H1 (cell line): ENCODE measurements at regions not wholly inside any gene's neighbourhood (a gene's known extent, or its start where the extent isn't known, plus 50 kb on each side); places are given as distances from the start of the nearest gene placed in this dataset.

Source experiments
- CTCF ChIA-PET: fragments of 300-600 bp; sonication (Branson Sonifier 250); formaldehyde crosslinking; loops from one replicate; lab custom pipeline; 2021; ENCODE audit not compliant: partially characterized antibody; lab: Charles Lee
- POLR2A ChIA-PET: fragments of 300-600 bp; sonication (Branson Sonifier 250); formaldehyde crosslinking; loops from one replicate; lab custom pipeline; 2021; ENCODE audit warnings: inconsistent platforms; ENCODE audit not compliant: partially characterized antibody; lab: Charles Lee
- DNase-seq, 2 experiments: peaks; one replicate each; pipeline versions ENCODE4 v3.0.0 to v3.0.0-alpha.2; 2010 to 2022; ENCODE audit warnings: low spot score in 2 of 2, low read depth in 1 of 2, mixed read lengths in 1 of 2
- FAIRE-seq: peaks from 2 replicates; lab custom pipeline; 2011; peaks lifted over from hg19 to GRCh38; lab: Jason Lieb, UNC
- H2AFZ ChIP-seq: 2 replicates; pipeline ENCODE4 v1.8.1; 2012; ENCODE audit warnings: low read length, inconsistent platforms
- H2AK5ac ChIP-seq: 2 replicates; pipeline ENCODE4 v1.6.1; 2013; ENCODE audit warnings: low read depth, low read length
- H2BK120ac ChIP-seq: replicated peaks from 2 replicates; pipeline ENCODE3; 2013; ENCODE audit warnings: low read depth, low read length, inconsistent platforms
- H2BK12ac ChIP-seq: 2 replicates; pipeline ENCODE4 v1.6.1; 2013; ENCODE audit warnings: low read depth, low read length
- H2BK15ac ChIP-seq: 2 replicates; pipeline ENCODE4 v1.6.1; 2013; ENCODE audit warnings: low read length
- H2BK20ac ChIP-seq: 2 replicates; pipeline ENCODE4 v1.6.1; 2013; ENCODE audit warnings: low read length
- H2BK5ac ChIP-seq: 2 replicates; pipeline ENCODE4 v1.6.1; 2013; ENCODE audit warnings: low read depth, low read length
- H3K14ac ChIP-seq: 2 replicates; pipeline ENCODE4 v1.6.1; 2013; ENCODE audit warnings: inconsistent platforms; ENCODE audit not compliant: insufficient read length
- H3K18ac ChIP-seq: 2 replicates; pipeline ENCODE4 v1.6.1; 2013; ENCODE audit warnings: low read length; ENCODE audit errors: extremely low read depth
- H3K23ac ChIP-seq: 2 replicates; pipeline ENCODE4 v1.6.1; 2013; ENCODE audit warnings: inconsistent platforms; ENCODE audit not compliant: insufficient read length
- H3K23me2 ChIP-seq: 2 replicates; pipeline ENCODE4 v1.6.1; 2013; ENCODE audit warnings: low read depth, low read length
- H3K27ac ChIP-seq: 2 replicates; pipeline ENCODE4 v1.6.1; 2011; ENCODE audit warnings: low read depth, low read length, inconsistent platforms
- H3K27me3 ChIP-seq, 4 experiments: replicated peaks in 1 of 4; 1 replicate in 1 of 4; 2 replicates in 3 of 4; pipeline versions ENCODE4 v1.6.1 to v1.8.1; 2011 to 2013; ENCODE audit warnings: low read length in 3 of 4, mild to moderate bottlenecking in 3 of 4, inconsistent platforms in 2 of 4, mixed read lengths in 2 of 4, moderate library complexity in 1 of 4; ENCODE audit not compliant: control insufficient read depth in 3 of 4, insufficient read depth in 3 of 4; ENCODE audit errors: extremely low read depth in 1 of 4
- H3K36me3 ChIP-seq, 4 experiments: 2 replicates each; pipeline versions ENCODE4 v1.6.1 to v1.8.1; 2011 to 2013; ENCODE audit warnings: mild to moderate bottlenecking in 4 of 4, low read length in 3 of 4, moderate library complexity in 2 of 4, control low read depth in 1 of 4, inconsistent platforms in 1 of 4; ENCODE audit not compliant: insufficient read depth in 4 of 4, control insufficient read depth in 2 of 4
- H3K4ac ChIP-seq: replicated peaks from 2 replicates; pipeline ENCODE3; 2013; ENCODE audit warnings: low read length, low read depth, mixed read lengths, inconsistent platforms; ENCODE audit not compliant: insufficient read length
- H3K4me1 ChIP-seq, 4 experiments: replicated peaks in 1 of 4; 1 replicate in 1 of 4; 2 replicates in 3 of 4; pipeline versions ENCODE4 v1.6.1 to v1.8.1; 2011 to 2013; ENCODE audit warnings: low read length in 3 of 4, inconsistent platforms in 2 of 4, mixed read lengths in 1 of 4; ENCODE audit not compliant: insufficient read depth in 4 of 4, control insufficient read depth in 3 of 4
- H3K4me2 ChIP-seq, 2 experiments: 2 replicates each; pipeline versions ENCODE4 v1.6.1 to v1.8.1; 2011 to 2013; ENCODE audit warnings: low read depth in 2 of 2, low read length in 2 of 2, control low read depth in 1 of 2, inconsistent platforms in 1 of 2, mild to moderate bottlenecking in 1 of 2; ENCODE audit not compliant: insufficient read depth in 1 of 2
- H3K4me3 ChIP-seq, 4 experiments: fragments of 200-600, 300-600 bp in 1 of 4; sonication (generic), shearing (Covaris generic), sonication (Bioruptor Twin) in 1 of 4; 2 replicates each; pipeline versions ENCODE4 v1.5.1 to v1.8.1; 2011 to 2016; ENCODE audit warnings: low read length in 4 of 4, low read depth in 3 of 4, control low read depth in 2 of 4, inconsistent platforms in 2 of 4, mild to moderate bottlenecking in 2 of 4, mixed read lengths in 1 of 4, moderate library complexity in 1 of 4; ENCODE audit not compliant: insufficient read depth in 2 of 4; ENCODE audit errors: extremely low read depth in 1 of 4
- H3K56ac ChIP-seq: replicated peaks from 2 replicates; pipeline ENCODE3; 2013; ENCODE audit warnings: low read depth, mild to moderate bottlenecking, mixed read lengths, low read length, inconsistent platforms; ENCODE audit not compliant: insufficient read length
- H3K79me1 ChIP-seq: 2 replicates; pipeline ENCODE4 v1.6.1; 2013; ENCODE audit warnings: low read depth, low read length, control low read depth
- H3K79me2 ChIP-seq, 2 experiments: 2 replicates each; pipeline versions ENCODE4 v1.6.1 to v1.8.1; 2012 to 2013; ENCODE audit warnings: low read length in 2 of 2, mild to moderate bottlenecking in 2 of 2, inconsistent platforms in 1 of 2; ENCODE audit not compliant: insufficient read depth in 2 of 2, control insufficient read depth in 1 of 2
- H3K9ac ChIP-seq, 4 experiments: replicated peaks in 1 of 4; 1 replicate in 1 of 4; 2 replicates in 3 of 4; pipeline versions ENCODE4 v1.6.1 to v1.8.1; 2011 to 2013; ENCODE audit warnings: low read depth in 3 of 4, low read length in 3 of 4, control low read depth in 2 of 4, mild to moderate bottlenecking in 2 of 4, moderate library complexity in 2 of 4, inconsistent platforms in 1 of 4; ENCODE audit errors: extremely low read depth in 1 of 4
- H3K9me3 ChIP-seq, 2 experiments: 2 replicates each; pipeline versions ENCODE4 v1.6.1 to v1.8.1; 2012 to 2013; ENCODE audit warnings: mild to moderate bottlenecking in 2 of 2, moderate library complexity in 2 of 2, control low read depth in 1 of 2, inconsistent platforms in 1 of 2, low read depth in 1 of 2, low read length in 1 of 2, mixed read lengths in 1 of 2; ENCODE audit not compliant: insufficient read depth in 2 of 2
- H4K20me1 ChIP-seq, 2 experiments: replicated peaks in 1 of 2; 2 replicates each; pipeline versions ENCODE3 to v1.8.1; 2011 to 2013; ENCODE audit warnings: inconsistent platforms in 2 of 2, low read length in 2 of 2, mild to moderate bottlenecking in 1 of 2; ENCODE audit not compliant: insufficient read depth in 2 of 2, control insufficient read depth in 1 of 2
- H4K5ac ChIP-seq: 2 replicates; pipeline ENCODE4 v1.6.1; 2013; ENCODE audit warnings: low read length, low read depth, mixed read lengths, inconsistent platforms; ENCODE audit not compliant: insufficient read length
- H4K8ac ChIP-seq: 2 replicates; pipeline ENCODE4 v1.8.0; 2013; ENCODE audit warnings: mild to moderate bottlenecking, moderate library complexity, low read length, inconsistent platforms; ENCODE audit not compliant: insufficient read depth; ENCODE audit errors: extremely low read depth
- H4K91ac ChIP-seq: replicated peaks from 2 replicates; pipeline ENCODE3; 2013; ENCODE audit warnings: low read length, mixed read lengths, inconsistent platforms; ENCODE audit not compliant: insufficient read length
- HDAC6 ChIP-seq: IDR thresholded peaks from one replicate; pipeline ENCODE4 v1.7.1; 2012; ENCODE audit warnings: low read depth, mild to moderate bottlenecking, inconsistent platforms, low read length, moderate library complexity
- TCF12 ChIP-seq: IDR thresholded peaks from 2 replicates; pipeline ENCODE4 v1.6.1; 2011; ENCODE audit warnings: low read depth, mild to moderate bottlenecking, low read length
- WGBS, 2 experiments: shearing (Covaris generic) in 1 of 2; methylation state at CpG; one replicate each; pipeline versions ENCODE4 v1.1.6 to v1.1.7; 2013 to 2015; ENCODE audit warnings: low lambda C conversion rate in 2 of 2, mixed read lengths in 2 of 2, inconsistent platforms in 1 of 2, low coverage in 1 of 2, missing lambda C conversion rate in 1 of 2; ENCODE audit not compliant: insufficient replicate concordance in 2 of 2, insufficient coverage in 1 of 2, insufficient read length in 1 of 2; ENCODE audit errors: extremely low coverage in 1 of 2, missing lambda C conversion rate in 1 of 2; 5-methylcytosine and 5-hydroxymethylcytosine counted together
- TF ChIP-seq, protein P1 (sequence below), 3 experiments: IDR thresholded peaks; 1 replicate in 2 of 3; 2 replicates in 1 of 3; pipeline versions ENCODE4 v1.5.1 to v1.6.1; 2011; ENCODE audit warnings: low read length in 3 of 3, mild to moderate bottlenecking in 3 of 3, inconsistent platforms in 2 of 3, low read depth in 1 of 3, moderate library complexity in 1 of 3; ENCODE audit not compliant: insufficient read depth in 1 of 3; ENCODE audit errors: control extremely low read depth in 1 of 3

DNA sequence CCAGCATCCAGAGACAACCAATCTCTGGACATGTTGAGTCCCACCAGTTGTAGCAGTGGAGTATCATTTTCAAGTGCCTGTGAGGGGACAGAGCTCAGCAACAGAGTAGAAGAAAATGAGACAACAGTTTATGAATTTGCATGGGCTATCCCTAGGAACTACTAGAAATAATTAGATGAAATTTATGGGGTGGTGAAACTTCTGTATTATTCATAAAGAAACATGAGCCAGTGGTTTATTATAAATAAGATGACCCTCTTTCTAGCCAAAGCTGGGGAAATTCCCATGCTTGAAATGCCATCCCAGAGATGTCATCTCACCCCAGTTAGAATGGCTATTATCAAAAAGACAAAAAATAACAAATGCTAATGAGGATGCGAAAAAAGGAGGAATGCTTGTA lies 55.1 kb upstream of the ITGB8 start:
- Histone ChIP-seq H3K18ac (no peak overlapping the region), H2BK120ac (no peak overlapping the region), H2BK20ac (no peak overlapping the region), H3K79me1 (no peaks in the 10 kb centered on the region), H3K27ac (no peak overlapping the region), H3K36me3 (no peaks in the 10 kb centered on the region), H3K23me2 (no peaks in the 10 kb centered on the region; the same call in 1 of the 2 replicates), H2AFZ (no peak overlapping the region), H3K23ac (no peak overlapping the region), H2AK5ac (no peak overlapping the region), H4K20me1 (no peaks in the 10 kb centered on the region), H3K4me1 (peaks cover 0 to 2% (median 0%) of the 10 kb centered on the region in 4 experiments; a peak in 1 of 7 replicates), H3K14ac (no peak overlapping the region), H3K56ac (no peak overlapping the region), H4K91ac (no peak overlapping the region), H3K9me3 (no peaks in the 10 kb centered on the region), H2BK15ac (no peak overlapping the region), H3K4me2 (no peak overlapping the region), H3K9ac (no peak overlapping the region), H3K27me3 (no peaks in the 10 kb centered on the region), H4K5ac (no peak overlapping the region), H4K8ac (no peak overlapping the region), H2BK5ac (no peak overlapping the region), H3K4ac (no peak overlapping the region), H2BK12ac (no peak overlapping the region), H3K4me3 (no peak overlapping the region), H3K79me2 (no peaks in the 10 kb centered on the region)
- ChIA-PET POLR2A (no interaction called here), CTCF (interaction anchor here (0.8 to 1.0 kb wide), 2 partner anchors 14 to 24 kb away, joined by 3 read pairs; no protein-coding TSS in a partner anchor)
- FAIRE-seq, result no peak
- DNase-seq, result no peak
- TF ChIP-seq TCF12 (no peak), HDAC6 (no peak)
- TF ChIP-seq, protein P1, sequence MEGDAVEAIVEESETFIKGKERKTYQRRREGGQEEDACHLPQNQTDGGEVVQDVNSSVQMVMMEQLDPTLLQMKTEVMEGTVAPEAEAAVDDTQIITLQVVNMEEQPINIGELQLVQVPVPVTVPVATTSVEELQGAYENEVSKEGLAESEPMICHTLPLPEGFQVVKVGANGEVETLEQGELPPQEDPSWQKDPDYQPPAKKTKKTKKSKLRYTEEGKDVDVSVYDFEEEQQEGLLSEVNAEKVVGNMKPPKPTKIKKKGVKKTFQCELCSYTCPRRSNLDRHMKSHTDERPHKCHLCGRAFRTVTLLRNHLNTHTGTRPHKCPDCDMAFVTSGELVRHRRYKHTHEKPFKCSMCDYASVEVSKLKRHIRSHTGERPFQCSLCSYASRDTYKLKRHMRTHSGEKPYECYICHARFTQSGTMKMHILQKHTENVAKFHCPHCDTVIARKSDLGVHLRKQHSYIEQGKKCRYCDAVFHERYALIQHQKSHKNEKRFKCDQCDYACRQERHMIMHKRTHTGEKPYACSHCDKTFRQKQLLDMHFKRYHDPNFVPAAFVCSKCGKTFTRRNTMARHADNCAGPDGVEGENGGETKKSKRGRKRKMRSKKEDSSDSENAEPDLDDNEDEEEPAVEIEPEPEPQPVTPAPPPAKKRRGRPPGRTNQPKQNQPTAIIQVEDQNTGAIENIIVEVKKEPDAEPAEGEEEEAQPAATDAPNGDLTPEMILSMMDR (IDR thresholded peaks at IDR 0.05; ENCODE audit: control extremely low read depth in 1 of 3, insufficient read depth in 1 of 3, low read depth in 1 of 3, low read length in 3 of 3), result no peak
- WGBS, 2 experiments, result 88% methylated on average over 1 of the region's 1 CpG; no CpG with 5 or more reads in 1 of the 2 experiments
